T-helper 2 cell treated with Interferon-gamma antibody and Interleukin-4, amounts not matched to agents 100 ng/mL and 5 ng/mL, for 36 hours (primary cell): ENCODE measurements at regions not wholly inside any gene's neighbourhood (a gene's known extent, or its start where the extent isn't known, plus 50 kb on each side); places are given as distances from the start of the nearest gene placed in this dataset.

Source experiments
- intact Hi-C: fragments of 100-400 bp; cut with micrococcal nuclease; formaldehyde crosslinking; loops from one replicate; pipeline ENCODE4 v1.15.1; 2023

GRCh38 chr18:66668706-66669105 is 64.8 kb upstream of the CDH19 start:
- intact Hi-C loops = no loop called here

- intact Hi-C loops = no loop called here
Observed at GRCh38 chr18:66662632-66663031, 58.7 kb upstream of the CDH19 start.

- intact Hi-C loops = no loop called here
Observed at GRCh38 chr18:66655407-66655806, 51.5 kb upstream of the CDH19 start.
